Neural cell (in vitro differentiated cells): ENCODE measurements at regions not wholly inside any gene's neighbourhood (a gene's known extent, or its start where the extent isn't known, plus 50 kb on each side); places are given as distances from the start of the nearest gene placed in this dataset.

Experiments used
- CTCF ChIP-seq: fragments of 450-650 bp; IDR thresholded peaks from 2 replicates; pipeline ENCODE4 v1.5.1; 2014; ENCODE audit warnings: antibody characterized with exemption, mild to moderate bottlenecking, moderate library complexity; ENCODE audit not compliant: poor library complexity, severe bottlenecking
- EP300 ChIP-seq: fragments of 450-650 bp; conservative IDR thresholded peaks from 2 replicates; pipeline ENCODE4 v1.6.1; 2014; ENCODE audit warnings: antibody characterized with exemption, mild to moderate bottlenecking, moderate library complexity; ENCODE audit not compliant: poor library complexity, severe bottlenecking
- EZH2 ChIP-seq: fragments of 200-600, 300-800 bp; shearing (Covaris generic), sonication (generic); IDR thresholded peaks from 2 replicates; pipeline ENCODE4 v1.6.1; 2014; ENCODE audit warnings: antibody characterized with exemption, low read length, borderline replicate concordance, mild to moderate bottlenecking; ENCODE audit not compliant: insufficient read depth, poor library complexity, severe bottlenecking
- MXI1 ChIP-seq: fragments of 450-650 bp; conservative IDR thresholded peaks from 2 replicates; pipeline ENCODE4 v1.6.1; 2014; ENCODE audit warnings: antibody characterized with exemption, mild to moderate bottlenecking; ENCODE audit not compliant: poor library complexity, severe bottlenecking
- POLR2AphosphoS5 ChIP-seq: IDR thresholded peaks from 2 replicates; pipeline ENCODE4 v1.6.1; 2012
- RAD21 ChIP-seq: fragments of 450-650 bp; conservative IDR thresholded peaks from 2 replicates; pipeline ENCODE4 v1.6.1; 2014; ENCODE audit warnings: antibody characterized with exemption, mild to moderate bottlenecking, moderate library complexity
- REST ChIP-seq: IDR thresholded peaks from 2 replicates; pipeline ENCODE4 v1.6.1; 2012; ENCODE audit warnings: borderline replicate concordance
- SMC3 ChIP-seq: fragments of 450-650 bp; conservative IDR thresholded peaks from 2 replicates; pipeline ENCODE4 v1.6.1; 2014; ENCODE audit warnings: antibody characterized with exemption, mild to moderate bottlenecking, moderate library complexity; ENCODE audit not compliant: poor library complexity
- TAF1 ChIP-seq: IDR thresholded peaks from 2 replicates; pipeline ENCODE4 v1.6.1; 2012; ENCODE audit warnings: low read depth

GRCh38 chr2:78739282-78739681, 286.2 kb upstream of the REG3G start:
- TF ChIP-seq CTCF (no peak), TAF1 (no peak), EZH2 (no peak), MXI1 (no peak), POLR2AphosphoS5 (no peak), EP300 (no peak), REST (no peak), RAD21 (no peak), SMC3 (no peak)
